ENCODE measurements at regions not wholly inside any gene's neighbourhood (a gene's known extent, or its start where the extent isn't known, plus 50 kb on each side); places are given as distances from the start of the nearest gene placed in this dataset.

- H3K4me3 ChIP-seq: no peak overlapping the region
- no peak overlapping the region for H3K9ac ChIP-seq (ENCODE audit: insufficient read depth in 1 of 2, low read depth in 2 of 2, low read length in 2 of 2)
- BruUV-seq (replicated peaks): no TSS peak
- no peaks in the 10 kb centered on the region for H3K36me3 ChIP-seq (ENCODE audit: control insufficient read depth, insufficient read depth, low read length)
- no peak for DNase-seq (ENCODE audit: extremely low read depth in 1 of 4, low spot score in 3 of 4)
- in situ Hi-C loops (cut with MboI): no loop called here
- intact Hi-C loops (cut with micrococcal nuclease): loop anchor here (10.0 kb wide), 1 partner anchor 801 kb away; no protein-coding TSS in a partner anchor
- FAIRE-seq: no peak
- WGBS (ENCODE audit: insufficient coverage, low coverage, missing lambda C conversion rate): 0% methylated on average over 3 of the region's 3 CpGs
- H3K4me2 ChIP-seq (ENCODE audit: insufficient read depth, low read length): no peak overlapping the region
- ATAC-seq: no peak
- ChIA-PET CTCF (ENCODE audit: low intra/inter-chr PET ratio) (no interaction called here), POLR2A (no interaction called here)
- no peaks in the 10 kb centered on the region for H3K27me3 ChIP-seq (ENCODE audit: control insufficient read depth in 2 of 2, insufficient read depth in 2 of 2, low read length in 2 of 2)
- no peaks in the 10 kb centered on the region for H3K4me1 ChIP-seq (replicated peaks in 1 of 2; ENCODE audit: control insufficient read depth in 2 of 2, insufficient read depth in 2 of 2, low read length in 2 of 2)
- H2AFZ ChIP-seq (ENCODE audit: low read depth, low read length): no peak overlapping the region
- H4K20me1 ChIP-seq (replicated peaks; ENCODE audit: control insufficient read depth, insufficient read depth, low read length): no peaks in the 10 kb centered on the region
- H3K27ac ChIP-seq (ENCODE audit: extremely low read depth, low read depth, low read length): no peak overlapping the region
- no peaks in the 10 kb centered on the region; the same call in 1 of the 2 replicates for H3K9me3 ChIP-seq (replicated peaks; ENCODE audit: control insufficient read depth, insufficient read depth, low read depth, low read length)
- TF ChIP-seq HBP1 (CRISPR knock-in tag; IDR thresholded peaks at IDR 0.05) (no peak), ZNF76 (CRISPR knock-in tag; IDR thresholded peaks at IDR 0.05; ENCODE audit: borderline replicate concordance) (no peak), SMAD2 (IDR thresholded peaks at IDR 0.05; ENCODE audit: low read depth, low read length) (no peak), CBX8 (IDR thresholded peaks at IDR 0.05; ENCODE audit: borderline replicate concordance, extremely low read depth, low read depth, low read length, poor library complexity, severe bottlenecking) (no peak), ZNF717 (CRISPR knock-in tag; IDR thresholded peaks at IDR 0.05) (no peak), HCFC1 (IDR thresholded peaks at IDR 0.05; ENCODE audit: low read depth, low read length) (no peak), ZNF134 (CRISPR knock-in tag; conservative IDR thresholded peaks at IDR 0.05) (no peak), MAFG (tag; conservative IDR thresholded peaks at IDR 0.05) (no peak), TARDBP (IDR thresholded peaks at IDR 0.05) (no peak), SPI1 (IDR thresholded peaks at IDR 0.05; ENCODE audit: borderline replicate concordance, low read depth, low read length) (no peak), PHTF2 (CRISPR knock-in tag; IDR thresholded peaks at IDR 0.05) (no peak), SRSF9 (IDR thresholded peaks at IDR 0.05; ENCODE audit: borderline replicate concordance, low read depth, low read length) (no peak), SRSF7 (optimal IDR thresholded peaks at IDR 0.05; ENCODE audit: low read depth, low read length) (no peak)
- H3K79me2 ChIP-seq (ENCODE audit: control insufficient read depth, insufficient read depth, low read length): no peaks in the 10 kb centered on the region
- H3K9me1 ChIP-seq (ENCODE audit: control insufficient read depth, insufficient read depth, low read length): no peaks in the 10 kb centered on the region
These were observed 122.8 kb upstream of the APP start for GRCh38 chr21:26293141-26293946.
